Adrenal gland (tissue), 5 donors: ENCODE measurements at regions not wholly inside any gene's neighbourhood (a gene's known extent, or its start where the extent isn't known, plus 50 kb on each side); places are given as distances from the start of the nearest gene placed in this dataset.

Experiments used
- POLR2A ChIP-seq, 2 donors: fragments of 450-650 bp; IDR thresholded peaks; one replicate each; pipeline ENCODE4 v1.6.1; 2017; ENCODE audit warnings: antibody characterized with exemption in 2 of 2, mild to moderate bottlenecking in 2 of 2, moderate library complexity in 1 of 2
- TF ChIP-seq, protein P1 (sequence below), 6 experiments: fragments of 450-650 bp in 4 of 6; fragments of 200-600 bp in 2 of 6; sonication (generic) in 1 of 6; IDR thresholded peaks; 1 replicate in 5 of 6; 2 replicates in 1 of 6; pipeline versions ENCODE4 v1.5.1 to v1.8.0; 2016 to 2021; ENCODE audit warnings: antibody characterized with exemption in 6 of 6, mild to moderate bottlenecking in 2 of 6, moderate library complexity in 1 of 6
- donor health status: DM: no; HTN: no; CAD: no.

DNA sequence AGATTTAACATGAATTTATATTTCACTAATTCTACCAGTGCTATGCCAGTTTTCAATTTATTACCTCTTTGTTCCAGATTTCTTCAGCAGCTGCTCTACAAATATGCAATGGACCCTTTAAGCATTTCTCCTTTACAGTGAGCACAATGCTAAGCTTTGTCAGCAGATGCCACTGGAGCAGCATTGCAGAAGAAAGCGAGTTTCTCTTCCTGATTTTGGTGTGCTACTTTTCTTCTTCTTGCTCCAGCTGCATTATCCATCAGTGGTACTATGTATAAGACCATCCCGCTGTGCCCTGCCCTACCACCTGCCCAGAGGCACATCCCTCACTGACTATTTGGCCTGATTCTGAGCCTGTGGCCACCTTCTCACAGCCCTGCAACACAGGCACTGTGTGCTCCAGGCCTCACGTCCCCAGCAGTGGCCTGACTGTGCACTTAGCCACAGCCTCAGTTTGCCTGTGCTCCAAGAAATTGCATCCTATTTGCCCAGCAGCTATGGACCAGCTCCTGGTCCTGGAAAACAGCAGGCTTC lies 84.1 kb downstream of the TNFAIP3 start:
- TF ChIP-seq, protein P1, sequence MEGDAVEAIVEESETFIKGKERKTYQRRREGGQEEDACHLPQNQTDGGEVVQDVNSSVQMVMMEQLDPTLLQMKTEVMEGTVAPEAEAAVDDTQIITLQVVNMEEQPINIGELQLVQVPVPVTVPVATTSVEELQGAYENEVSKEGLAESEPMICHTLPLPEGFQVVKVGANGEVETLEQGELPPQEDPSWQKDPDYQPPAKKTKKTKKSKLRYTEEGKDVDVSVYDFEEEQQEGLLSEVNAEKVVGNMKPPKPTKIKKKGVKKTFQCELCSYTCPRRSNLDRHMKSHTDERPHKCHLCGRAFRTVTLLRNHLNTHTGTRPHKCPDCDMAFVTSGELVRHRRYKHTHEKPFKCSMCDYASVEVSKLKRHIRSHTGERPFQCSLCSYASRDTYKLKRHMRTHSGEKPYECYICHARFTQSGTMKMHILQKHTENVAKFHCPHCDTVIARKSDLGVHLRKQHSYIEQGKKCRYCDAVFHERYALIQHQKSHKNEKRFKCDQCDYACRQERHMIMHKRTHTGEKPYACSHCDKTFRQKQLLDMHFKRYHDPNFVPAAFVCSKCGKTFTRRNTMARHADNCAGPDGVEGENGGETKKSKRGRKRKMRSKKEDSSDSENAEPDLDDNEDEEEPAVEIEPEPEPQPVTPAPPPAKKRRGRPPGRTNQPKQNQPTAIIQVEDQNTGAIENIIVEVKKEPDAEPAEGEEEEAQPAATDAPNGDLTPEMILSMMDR (IDR thresholded peaks at IDR 0.05), result no peak
- TF ChIP-seq POLR2A (IDR thresholded peaks at IDR 0.05), result no peak
